Prostate gland (tissue), 2 donors: ENCODE measurements at regions not wholly inside any gene's neighbourhood (a gene's known extent, or its start where the extent isn't known, plus 50 kb on each side); places are given as distances from the start of the nearest gene placed in this dataset.

Source experiments
- POLR2A ChIP-seq: fragments of 450-650 bp; IDR thresholded peaks from one replicate; pipeline ENCODE4 v1.6.1; 2016; ENCODE audit warnings: antibody characterized with exemption, mild to moderate bottlenecking
- POLR2AphosphoS5 ChIP-seq: sonication (generic); formaldehyde crosslinking; IDR thresholded peaks from one replicate; pipeline ENCODE4 v1.6.1; 2017; ENCODE audit warnings: antibody characterized with exemption
- TF ChIP-seq, protein P1 (sequence below), 4 experiments: fragments of 200-600 bp in 2 of 4; fragments of 450-650 bp in 2 of 4; sonication (generic) in 2 of 4; IDR thresholded peaks; 1 replicate in 3 of 4; 2 replicates in 1 of 4; pipeline ENCODE4 v1.5.1; 2016 to 2019; ENCODE audit warnings: antibody characterized with exemption in 4 of 4, mild to moderate bottlenecking in 2 of 4, moderate library complexity in 2 of 4

DNA sequence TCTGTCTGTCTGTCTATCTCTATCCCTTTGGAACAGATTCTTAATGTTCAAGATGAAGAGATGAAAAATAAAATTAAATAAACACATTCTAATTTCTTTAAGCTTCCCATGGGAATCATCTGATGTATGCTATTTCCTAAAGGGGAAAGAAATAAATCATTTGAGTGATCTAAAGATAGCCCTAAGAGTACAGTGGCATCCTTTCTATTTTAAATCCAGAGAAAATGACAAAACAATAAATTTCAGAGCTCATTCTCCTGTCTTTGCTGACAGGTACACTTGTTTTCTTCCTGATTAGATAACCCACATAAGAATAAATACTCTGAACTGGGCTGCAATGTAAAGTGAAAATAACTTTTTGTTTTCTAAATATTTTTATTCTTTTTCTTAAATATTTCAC lies 550.4 kb downstream of the JRKL start:
- TF ChIP-seq, protein P1, sequence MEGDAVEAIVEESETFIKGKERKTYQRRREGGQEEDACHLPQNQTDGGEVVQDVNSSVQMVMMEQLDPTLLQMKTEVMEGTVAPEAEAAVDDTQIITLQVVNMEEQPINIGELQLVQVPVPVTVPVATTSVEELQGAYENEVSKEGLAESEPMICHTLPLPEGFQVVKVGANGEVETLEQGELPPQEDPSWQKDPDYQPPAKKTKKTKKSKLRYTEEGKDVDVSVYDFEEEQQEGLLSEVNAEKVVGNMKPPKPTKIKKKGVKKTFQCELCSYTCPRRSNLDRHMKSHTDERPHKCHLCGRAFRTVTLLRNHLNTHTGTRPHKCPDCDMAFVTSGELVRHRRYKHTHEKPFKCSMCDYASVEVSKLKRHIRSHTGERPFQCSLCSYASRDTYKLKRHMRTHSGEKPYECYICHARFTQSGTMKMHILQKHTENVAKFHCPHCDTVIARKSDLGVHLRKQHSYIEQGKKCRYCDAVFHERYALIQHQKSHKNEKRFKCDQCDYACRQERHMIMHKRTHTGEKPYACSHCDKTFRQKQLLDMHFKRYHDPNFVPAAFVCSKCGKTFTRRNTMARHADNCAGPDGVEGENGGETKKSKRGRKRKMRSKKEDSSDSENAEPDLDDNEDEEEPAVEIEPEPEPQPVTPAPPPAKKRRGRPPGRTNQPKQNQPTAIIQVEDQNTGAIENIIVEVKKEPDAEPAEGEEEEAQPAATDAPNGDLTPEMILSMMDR (IDR thresholded peaks at IDR 0.05): no peak
- TF ChIP-seq POLR2A (no peak), POLR2AphosphoS5 (no peak)
